ENCODE measurements at regions not wholly inside any gene's neighbourhood (a gene's known extent, or its start where the extent isn't known, plus 50 kb on each side); places are given as distances from the start of the nearest gene placed in this dataset.

DNA sequence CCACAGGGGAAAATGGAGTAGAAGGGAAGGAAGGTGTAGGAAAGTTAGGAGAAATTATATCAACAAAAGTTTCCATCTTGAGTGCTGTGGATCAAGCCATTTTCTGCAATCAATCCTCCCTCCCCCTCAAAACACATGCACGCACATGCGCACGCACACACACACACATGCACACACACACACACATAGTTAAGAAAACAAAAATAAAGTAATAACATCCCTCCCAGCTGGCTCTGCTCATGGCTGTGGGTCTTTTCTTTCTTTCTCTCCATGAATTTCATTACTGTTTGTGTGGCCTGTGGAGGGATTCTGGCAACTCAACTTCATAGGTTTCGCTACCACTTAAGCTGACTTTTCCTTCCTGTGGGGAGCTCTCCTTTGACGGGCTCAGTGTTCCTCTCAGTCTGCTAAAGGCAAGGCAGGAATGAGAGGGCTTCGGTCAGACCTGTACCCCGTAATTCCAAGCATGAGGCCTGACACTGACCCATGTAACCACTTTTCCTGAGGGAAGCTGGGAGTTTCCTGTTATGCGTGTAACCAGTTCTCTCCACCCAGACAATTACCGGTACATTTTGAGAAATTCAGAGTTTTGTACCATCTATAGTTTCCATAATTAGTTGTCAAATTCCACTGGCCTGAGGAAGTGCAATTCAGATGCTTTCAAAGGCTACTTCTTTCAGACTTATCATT, 79.8 kb downstream of the ZNF92 start:
- TF ChIP-seq GATA2 (IDR thresholded peaks at IDR 0.05; ENCODE audit: low read depth, low read length) (no peak), GATA3 (IDR thresholded peaks at IDR 0.05; ENCODE audit: low read depth, low read length) (no peak)

- TF ChIP-seq GATA3 (IDR thresholded peaks at IDR 0.05; ENCODE audit: low read depth, low read length) = no peak
- no peak for TF ChIP-seq GATA2 (IDR thresholded peaks at IDR 0.05; ENCODE audit: low read depth, low read length)
Measured at GRCh38 chr7:65454469-65454868, 80.8 kb downstream of the ZNF92 start.

DNA sequence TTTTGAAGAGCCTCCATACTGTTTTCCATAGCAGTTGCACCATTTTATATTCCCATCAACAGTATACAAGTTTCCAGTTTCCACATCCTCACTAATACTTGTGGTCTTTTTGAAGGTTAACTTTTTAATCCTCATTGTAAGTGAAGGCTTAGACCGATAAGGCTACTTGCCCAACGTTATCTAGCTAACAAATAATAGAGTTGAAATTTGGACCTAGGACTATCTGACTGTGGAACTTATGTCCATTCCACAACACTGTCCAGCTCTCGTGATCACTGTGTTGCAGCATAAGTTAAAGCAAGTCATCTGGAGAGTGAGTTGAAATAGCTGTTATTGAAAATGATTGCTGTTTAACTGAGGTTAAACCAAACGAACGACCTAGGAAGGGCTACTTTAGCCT, 84.0 kb downstream of the ZNF92 start:
- TF ChIP-seq GATA2 (IDR thresholded peaks at IDR 0.05; ENCODE audit: low read depth, low read length) = no peak
- no peak for TF ChIP-seq GATA3 (IDR thresholded peaks at IDR 0.05; ENCODE audit: low read depth, low read length)

DNA sequence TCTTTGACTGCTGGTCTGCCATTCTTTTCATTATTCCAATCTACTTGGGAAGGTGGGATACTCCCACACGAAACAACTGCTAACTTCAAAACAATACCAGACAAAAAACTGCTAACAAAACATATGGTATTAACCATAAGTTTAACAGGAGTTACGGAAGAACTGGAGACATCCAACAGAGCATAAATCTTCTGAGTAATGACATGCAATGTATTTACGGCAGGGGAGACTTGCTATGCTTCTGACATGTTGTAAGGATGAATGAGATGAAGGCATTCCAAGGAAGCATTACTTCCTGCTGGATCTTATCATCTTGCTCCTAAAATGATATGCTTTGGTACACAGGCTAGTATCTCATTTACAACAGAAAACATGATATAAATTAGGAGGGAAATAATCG, 85.8 kb downstream of the ZNF92 start:
- TF ChIP-seq GATA3 (IDR thresholded peaks at IDR 0.05; ENCODE audit: low read depth, low read length) (no peak), GATA2 (IDR thresholded peaks at IDR 0.05; ENCODE audit: low read depth, low read length) (no peak)

DNA sequence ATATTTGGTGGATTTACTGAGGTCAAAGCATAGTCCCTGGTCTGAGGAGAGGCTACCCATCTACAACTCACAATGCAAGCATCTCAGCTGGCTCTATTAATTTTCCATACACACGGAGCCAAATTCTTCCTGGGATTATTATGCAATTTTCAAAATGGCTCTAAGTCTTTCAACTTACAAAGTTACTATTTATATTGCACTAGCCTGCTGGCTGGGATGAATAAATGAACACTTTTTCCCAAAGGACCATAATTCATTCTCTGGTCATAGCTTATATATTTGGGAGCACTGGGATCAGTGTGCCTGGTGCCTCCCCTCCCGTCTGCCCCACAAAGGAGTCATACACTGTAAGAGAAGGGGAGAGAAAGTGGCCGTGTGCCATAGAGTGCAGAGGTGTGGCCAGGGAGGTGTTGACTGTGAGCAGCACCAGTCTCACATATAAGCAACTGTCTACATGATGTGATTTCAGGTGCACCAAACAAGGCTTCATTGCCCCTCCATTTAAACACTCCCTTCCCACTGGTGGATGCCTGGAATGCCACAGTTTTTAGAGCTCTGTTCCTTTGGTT, 88.6 kb downstream of the ZNF92 start:
- TF ChIP-seq GATA3 (IDR thresholded peaks at IDR 0.05; ENCODE audit: low read depth, low read length) (no peak), GATA2 (IDR thresholded peaks at IDR 0.05; ENCODE audit: low read depth, low read length) (no peak)

- TF ChIP-seq GATA2 (IDR thresholded peaks at IDR 0.05; ENCODE audit: low read depth, low read length) = no peak
- no peak for TF ChIP-seq GATA3 (IDR thresholded peaks at IDR 0.05; ENCODE audit: low read depth, low read length)
Measured at GRCh38 chr7:65463184-65463583, 89.5 kb downstream of the ZNF92 start.

DNA sequence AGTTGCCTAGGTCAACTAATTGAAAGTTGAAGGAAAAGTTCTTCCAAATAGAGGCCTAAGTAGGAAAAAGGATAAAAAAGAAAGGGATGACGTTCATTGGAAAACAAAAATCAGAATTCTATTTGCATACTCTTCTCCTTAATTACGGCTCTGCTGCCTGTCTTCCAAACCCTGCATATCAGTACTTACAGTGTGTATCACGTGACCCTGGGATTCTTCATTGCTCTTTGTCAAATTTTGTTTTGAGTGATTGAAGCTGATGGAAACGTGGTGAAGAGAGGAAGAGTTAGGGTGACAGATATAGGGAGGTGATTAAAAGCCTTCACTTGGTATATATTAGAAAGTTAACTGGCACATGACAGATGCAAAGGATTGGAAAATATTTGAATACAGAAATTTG, 97.9 kb downstream of the ZNF92 start:
- TF ChIP-seq GATA3 (IDR thresholded peaks at IDR 0.05; ENCODE audit: low read depth, low read length) (no peak), GATA2 (IDR thresholded peaks at IDR 0.05; ENCODE audit: low read depth, low read length) (no peak)

GRCh38 chr7:65475040-65475726, 101.5 kb downstream of the ZNF92 start:
- no peak for TF ChIP-seq GATA3 (IDR thresholded peaks at IDR 0.05; ENCODE audit: low read depth, low read length)
- no peak for TF ChIP-seq GATA2 (IDR thresholded peaks at IDR 0.05; ENCODE audit: low read depth, low read length)

DNA sequence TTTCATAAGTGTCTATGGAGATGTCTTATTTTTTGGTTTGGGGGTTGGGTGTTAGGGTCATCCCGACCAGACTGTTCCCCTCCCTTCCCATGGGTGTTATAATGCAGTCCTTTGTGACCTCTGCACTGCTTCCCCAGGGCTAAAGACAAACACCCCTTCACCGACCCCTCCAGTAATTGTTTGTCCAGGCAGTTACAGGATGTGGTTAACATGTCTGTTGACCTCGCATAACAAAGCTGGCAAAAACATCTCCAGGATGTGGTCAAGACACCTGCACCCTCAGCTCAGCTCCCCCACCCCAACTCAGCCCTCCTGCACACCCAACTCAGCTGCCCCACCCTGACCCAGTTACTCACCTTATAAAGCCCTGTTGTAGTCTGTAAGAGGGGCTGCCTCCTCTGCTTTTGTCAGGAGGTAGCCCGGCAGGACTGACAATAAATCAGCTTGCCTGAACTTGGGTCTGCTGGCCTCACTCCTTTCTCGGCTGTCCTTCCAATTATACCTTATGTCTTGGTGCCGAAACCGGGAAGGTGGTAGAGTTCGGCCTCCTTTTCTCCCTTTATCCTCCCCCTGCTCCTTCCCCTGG, 102.2 kb downstream of the ZNF92 start:
- no peak for TF ChIP-seq GATA2 (IDR thresholded peaks at IDR 0.05; ENCODE audit: low read depth, low read length)
- TF ChIP-seq GATA3 (IDR thresholded peaks at IDR 0.05; ENCODE audit: low read depth, low read length) = no peak

DNA sequence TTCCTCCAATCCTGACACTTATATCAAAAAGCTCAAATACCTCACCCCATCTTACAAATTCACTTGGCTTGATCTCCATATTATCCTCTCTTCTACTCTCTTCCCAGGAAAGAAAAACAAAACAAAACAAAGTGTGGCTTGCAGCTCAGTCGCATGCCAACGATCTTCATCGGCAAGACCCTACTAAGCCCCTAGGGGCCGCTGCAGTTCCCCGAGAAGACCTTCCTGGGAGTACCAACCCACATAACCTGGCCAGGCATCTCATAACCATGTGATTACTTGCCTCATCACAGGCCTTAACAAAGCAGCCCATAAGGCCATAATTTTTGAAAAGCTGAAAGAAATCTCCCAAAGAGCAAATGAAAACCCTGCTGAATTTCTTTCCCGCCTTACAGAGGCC, 103.7 kb downstream of the ZNF92 start:
- no peak for TF ChIP-seq GATA3 (IDR thresholded peaks at IDR 0.05; ENCODE audit: low read depth, low read length)
- no peak for TF ChIP-seq GATA2 (IDR thresholded peaks at IDR 0.05; ENCODE audit: low read depth, low read length)

DNA sequence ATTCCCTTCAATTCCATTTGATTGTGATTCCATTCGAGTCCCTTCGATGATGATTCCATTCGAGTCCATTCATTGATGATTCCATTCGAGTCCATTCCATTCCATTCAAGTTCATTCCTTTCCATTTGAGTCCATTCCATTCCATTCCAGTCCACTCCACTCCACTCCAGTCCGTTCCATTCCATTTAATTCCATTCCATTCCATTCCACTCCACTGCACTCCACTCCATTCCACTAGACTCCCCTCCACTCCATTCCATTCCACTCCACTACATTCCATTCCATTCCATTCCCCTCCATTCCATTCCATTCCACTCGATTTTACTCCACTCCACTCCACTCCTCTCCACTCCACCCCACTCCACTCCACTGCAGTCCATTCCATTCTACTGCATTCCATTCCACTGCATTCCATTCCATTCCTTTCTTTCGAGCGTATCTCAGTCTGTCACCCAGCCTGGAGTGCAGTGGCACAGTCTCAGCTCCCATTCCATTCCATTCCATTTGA, 115.7 kb downstream of the ZNF92 start:
- no peak for TF ChIP-seq GATA3 (IDR thresholded peaks at IDR 0.05; ENCODE audit: low read depth, low read length)
- TF ChIP-seq GATA2 (IDR thresholded peaks at IDR 0.05; ENCODE audit: low read depth, low read length) = no peak

DNA sequence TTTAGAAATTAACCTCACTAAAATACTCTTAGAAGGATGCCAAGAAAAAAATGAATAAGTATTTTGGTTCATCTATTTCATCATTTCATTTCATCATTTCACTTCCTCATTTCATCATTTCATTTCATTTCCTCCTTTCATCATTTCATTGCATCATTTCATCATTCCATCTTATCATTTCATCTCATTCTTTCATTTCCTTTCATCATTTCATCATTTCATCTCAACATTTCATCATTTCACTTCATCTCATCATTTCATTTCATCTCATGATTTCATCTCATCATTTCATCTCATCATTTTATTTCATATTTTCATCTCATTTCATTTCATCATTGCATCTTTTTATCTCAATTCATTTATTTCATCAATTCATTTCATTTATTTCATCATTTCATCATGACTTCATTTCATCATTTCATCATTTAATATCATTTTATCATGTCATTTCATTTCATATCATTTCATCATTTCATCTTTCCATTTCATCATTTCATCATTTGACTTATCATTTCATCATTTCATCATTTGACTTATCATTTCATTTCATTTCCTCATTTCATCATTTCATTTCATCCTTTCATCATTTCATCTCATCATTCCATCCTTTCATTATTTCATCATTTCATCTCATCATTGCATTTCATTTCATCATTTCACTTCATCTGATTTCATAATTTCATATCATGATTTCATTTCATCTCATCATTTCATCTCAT, 129.9 kb downstream of the ZNF92 start:
- TF ChIP-seq GATA2 (IDR thresholded peaks at IDR 0.05; ENCODE audit: low read depth, low read length) (no peak), GATA3 (IDR thresholded peaks at IDR 0.05; ENCODE audit: low read depth, low read length) (no peak)

- TF ChIP-seq GATA2 (IDR thresholded peaks at IDR 0.05; ENCODE audit: low read depth, low read length) = no peak
Measured at GRCh38 chr7:65509368-65510186, 135.9 kb downstream of the ZNF92 start.
